COR-L47 (cell line): ENCODE measurements at regions not wholly inside any gene's neighbourhood (a gene's known extent, or its start where the extent isn't known, plus 50 kb on each side); places are given as distances from the start of the nearest gene placed in this dataset.

Experiments
- DNase-seq: peaks from one replicate; lab custom pipeline; 2025; lab: John Stamatoyannopoulos, UW

DNA sequence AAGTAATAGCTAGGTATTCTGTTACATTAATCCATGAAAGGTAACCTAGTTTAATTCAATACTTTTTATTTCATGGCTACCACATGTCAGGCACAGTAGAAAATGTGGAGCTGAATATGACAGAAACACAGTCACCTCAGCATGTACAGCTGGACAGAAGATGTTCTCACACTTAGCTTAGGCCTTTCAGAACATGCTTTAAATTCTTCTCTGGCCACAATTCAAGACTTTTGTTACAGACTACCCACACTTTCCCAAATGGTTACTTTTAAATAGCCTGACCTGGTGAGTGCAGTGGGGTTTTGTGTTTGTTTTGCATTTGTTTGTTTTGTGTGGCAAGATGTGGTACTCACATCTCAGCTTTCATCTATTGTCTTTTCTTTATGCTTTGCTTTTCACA, 1079.5 kb downstream of the IGSF11 start:
- DNase-seq: no peak

DNA sequence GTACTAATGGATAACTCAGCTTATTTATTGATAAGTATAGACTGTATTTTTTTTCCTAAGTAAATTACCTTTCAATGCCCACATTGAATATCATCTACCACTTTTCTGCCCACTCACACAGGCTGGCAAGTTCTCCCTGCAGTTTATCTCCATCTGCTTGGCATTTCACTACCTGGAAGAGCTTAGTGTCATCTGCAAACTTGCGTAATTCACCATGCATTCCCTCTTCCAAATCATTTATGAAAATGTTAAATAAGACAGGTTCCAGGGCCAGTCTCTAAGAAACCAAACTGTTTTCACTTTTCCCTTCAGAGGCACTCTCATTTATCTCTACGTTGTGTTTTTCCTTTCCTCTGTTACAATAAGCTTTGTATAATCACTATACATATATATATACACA, 1076.6 kb downstream of the IGSF11 start:
- no peak for DNase-seq

DNA sequence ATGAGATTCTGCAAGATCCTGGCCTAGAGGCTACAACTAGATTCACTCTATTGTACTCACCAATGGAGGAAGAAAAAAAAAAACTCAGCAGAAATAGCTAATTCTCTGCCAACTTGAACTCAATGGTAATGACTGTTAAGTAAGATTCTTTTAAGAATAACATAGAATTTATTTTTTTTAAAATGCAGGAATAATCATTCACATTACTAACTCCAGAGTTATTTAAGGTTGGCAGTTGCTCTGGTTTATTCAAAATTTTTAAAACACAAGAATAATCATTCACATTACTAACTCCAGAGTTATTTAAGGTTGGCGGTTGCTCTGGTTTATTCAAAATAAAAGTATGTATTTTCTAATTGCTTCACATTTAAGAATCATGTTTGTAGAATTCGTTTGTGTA, 1071.9 kb downstream of the IGSF11 start:
- DNase-seq: no peak

DNA sequence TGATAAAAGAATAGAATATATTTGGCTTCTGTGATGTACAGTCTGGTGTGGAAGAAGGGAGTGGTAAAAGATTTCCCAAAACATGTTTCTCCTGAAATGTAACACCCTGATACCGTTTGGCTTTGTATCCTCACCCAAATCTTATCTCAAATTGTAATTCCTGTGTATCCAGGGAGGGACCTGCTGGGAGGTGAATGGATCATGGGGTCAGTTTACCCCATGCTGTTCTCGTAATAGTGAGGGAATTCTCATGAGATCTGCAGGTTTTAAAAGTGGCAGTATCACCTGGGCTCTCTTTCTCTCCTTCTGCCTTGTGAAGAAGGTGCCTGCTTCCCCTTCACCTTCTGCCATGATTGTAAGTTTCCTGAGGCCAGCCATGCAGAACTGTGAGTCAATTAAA, 1070.8 kb downstream of the IGSF11 start:
- no peak for DNase-seq

DNA sequence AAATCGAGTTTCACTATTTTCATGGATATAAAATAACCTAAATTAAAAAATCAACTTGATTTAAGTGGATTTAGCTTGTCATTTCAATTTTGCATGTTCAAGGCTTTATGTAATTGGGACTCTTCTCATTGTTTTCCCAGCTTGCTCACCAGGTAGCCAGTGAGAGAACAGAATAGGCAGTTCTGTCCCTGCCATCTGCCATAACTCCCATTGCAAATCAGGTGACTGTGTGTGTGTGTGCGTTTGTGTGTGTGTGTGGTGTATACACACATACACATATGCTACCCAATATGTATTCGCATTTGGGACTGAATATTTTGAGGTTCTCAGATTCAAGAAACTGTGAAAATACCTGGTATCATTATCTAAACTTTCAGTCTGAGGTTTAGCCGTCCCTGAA, 1069.8 kb downstream of the IGSF11 start:
- no peak for DNase-seq

DNA sequence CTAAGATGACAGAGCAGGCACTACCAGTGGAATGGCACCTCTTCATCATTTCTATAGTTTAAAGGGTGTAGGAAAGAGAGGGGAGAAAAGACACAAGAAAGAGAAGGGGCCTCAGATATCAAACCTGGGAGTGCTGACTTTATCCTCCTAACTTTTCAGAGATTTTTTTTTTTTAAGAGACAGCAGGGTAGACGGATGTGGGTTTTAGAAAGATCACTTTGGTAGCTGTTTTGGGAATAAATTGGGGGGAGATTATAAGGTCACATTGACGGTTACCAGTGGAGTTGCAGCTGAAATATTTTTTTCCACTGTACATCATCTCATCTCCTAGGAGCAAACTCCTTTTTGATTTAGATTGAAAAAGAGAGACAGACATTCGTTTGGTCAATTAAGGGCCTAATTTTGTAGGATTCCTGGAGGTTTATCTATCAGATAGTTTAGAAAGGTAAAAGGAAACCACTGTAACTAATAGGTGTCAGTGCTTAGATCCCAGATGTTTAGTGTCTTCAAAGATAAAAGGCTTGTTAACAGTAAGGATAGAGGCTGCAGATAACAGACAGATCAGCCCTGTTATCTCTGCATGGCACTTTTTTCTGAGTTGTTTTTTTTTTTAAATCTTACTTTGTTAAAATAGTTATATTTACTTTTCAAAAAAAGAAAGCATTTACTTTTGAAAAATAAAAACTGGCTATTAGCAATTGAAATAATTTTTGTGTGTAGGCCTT, 1057.0 kb downstream of the IGSF11 start:
- no peak for DNase-seq

DNA sequence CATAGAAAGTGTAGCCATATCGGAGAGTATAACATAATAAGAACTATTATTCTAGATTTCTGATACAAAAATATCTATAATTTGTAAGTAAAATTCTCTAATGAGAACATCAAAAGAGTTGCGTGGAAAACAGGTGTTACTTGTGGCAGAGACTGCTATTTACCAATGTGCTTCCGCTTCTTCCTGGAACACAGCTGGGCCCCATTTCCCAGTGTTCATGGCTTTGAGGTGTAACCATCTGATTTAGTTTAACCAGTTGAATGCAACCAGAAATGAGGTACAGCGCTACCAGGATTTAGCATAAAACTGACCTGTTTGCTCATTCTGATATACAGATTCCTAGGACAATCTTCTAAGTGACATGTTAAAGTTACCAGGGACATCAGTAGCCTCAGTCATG, 1055.2 kb downstream of the IGSF11 start:
- no peak for DNase-seq

DNA sequence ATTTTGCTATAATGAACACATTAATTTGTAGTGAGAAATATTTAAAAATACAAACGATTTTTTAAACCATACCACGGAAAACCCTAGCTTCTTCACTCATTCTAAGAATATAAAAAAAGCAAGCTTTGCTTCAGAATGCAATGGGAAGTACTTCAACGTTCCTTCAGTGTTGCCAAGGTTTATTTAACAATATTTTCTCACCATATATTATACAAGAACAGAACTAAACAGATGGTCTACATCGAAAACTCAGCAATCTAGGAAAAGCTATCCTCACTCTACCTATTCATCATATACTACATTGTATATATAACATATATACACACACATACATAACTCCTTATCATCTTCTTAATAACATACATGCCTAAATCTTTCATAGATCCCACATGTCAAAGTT, 1047.4 kb downstream of the IGSF11 start:
- DNase-seq: no peak

DNA sequence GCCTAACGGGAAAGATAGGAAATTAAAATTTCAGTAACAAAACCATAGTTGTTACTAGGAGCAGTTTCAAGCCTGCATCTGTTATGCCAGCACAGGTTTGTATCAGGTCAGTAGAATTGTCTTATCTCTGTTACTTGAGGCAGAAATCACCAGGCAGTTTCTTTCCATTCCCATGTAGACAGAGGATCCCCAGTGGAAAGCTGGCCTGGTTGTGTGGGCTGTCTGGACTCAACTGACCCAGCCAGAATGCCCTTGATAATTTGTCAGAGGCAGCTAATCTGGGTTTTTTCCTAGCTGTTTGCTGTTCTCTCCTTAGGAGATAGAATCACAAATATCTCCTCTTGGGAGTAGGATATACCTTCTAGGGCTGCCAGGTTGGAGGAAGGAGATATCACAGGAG, 1044.7 kb downstream of the IGSF11 start:
- no peak for DNase-seq

DNA sequence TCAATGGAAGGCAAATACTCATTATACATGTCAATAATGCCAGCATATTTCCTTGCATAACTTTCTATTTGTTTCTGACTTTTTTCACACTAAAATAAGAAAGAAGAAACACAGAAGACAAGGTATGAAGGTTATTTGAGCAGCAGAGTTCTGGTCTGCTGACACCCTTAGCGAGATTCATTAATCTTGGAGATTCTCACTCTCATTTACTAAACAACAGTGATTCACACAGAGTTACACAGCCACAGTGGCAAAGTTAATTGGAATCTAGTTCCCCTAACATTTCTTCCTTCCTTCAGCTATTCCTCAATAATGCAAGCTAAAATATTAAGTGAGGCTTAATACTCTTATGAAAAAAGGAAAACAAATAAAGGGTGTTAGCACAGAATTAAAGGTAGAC, 1044.0 kb downstream of the IGSF11 start:
- no peak for DNase-seq

DNA sequence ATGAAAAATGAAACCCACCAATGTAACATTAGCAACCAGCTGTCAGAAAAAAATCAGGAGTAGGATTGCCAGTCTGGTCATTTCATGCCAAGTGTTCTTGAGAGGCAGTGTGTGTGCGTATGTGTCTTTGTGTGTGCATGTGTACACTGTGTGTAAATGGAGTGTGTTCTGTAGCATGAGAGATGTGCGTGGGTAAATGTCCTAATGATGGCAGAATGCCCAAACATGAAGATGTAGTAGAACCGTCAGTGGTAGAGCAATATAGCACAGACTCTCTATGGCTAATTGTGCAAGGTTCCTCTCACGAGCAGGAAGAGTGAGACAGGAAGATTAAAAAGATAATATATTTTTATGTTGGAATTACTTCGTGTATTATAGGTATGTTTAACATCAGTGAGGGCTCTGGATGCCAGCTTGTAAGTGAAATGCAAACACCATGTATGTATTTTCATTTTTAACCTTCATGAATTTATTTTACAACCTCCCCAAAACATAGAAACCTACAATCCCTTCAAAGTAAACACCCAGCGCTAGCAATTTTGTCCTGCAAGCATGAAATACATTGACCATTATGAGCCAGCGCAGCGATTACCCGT, 1038.7 kb downstream of the IGSF11 start:
- peak; percentile 3 for DNase-seq

DNA sequence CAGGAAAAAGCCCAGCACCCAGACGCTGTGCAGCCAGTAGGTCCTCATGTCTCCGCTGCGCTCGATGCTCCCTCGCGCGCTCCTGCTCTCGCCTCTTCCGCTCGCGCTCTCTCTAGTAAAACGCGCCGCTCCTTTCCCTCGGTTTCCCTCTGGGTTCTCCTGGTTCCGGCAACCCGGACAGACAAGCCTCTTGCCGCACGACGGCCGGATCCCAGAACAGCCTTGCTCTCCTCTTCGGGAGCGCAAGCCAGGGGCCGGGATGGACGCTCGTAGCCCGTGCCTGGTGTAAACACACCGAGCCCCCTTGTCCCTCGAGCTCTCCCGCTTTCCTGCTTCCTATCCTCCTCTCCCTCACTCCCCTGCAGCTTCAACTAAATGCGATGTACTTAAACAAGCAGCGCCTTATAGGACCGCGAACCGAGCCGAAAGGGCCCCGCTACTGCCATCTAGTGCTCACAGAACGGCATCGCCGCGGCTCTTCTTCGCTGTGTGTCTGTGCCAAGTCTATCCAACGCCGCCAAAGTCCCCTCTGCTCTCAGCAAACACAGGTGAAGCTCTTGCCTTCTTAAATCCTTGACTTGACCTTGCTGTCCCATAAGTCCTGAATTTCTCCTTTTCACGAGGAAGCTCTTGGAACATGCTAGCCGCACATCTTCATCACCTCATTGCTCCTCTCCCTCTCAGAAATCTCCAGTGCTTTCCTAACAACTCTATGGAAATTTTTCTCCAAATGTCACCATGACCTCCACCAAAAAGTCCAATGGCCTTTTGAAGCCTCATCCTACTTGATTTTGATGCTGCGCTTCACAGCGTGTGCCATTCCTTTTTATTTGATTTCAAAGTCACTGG, 1037.2 kb downstream of the IGSF11 start:
- peak; percentile 87 for DNase-seq

DNA sequence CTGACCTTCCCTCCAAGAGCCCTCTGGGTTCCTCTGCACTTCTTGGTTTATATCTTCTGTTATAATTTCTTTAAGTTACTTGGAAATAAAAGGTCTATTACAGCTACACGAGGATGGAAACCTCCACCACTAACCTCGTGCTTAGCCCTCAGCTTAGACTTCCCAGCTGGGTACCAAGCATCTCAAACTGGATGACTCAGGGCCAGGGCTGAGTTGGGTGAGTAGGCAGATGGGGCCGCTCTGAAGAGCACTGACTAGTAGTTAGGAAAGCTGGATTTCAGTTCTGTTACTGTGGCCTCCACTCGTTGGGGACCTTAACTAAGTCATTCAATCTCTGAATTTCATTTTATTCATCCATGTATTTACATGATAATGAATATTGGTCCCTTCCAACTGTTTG, 1036.6 kb downstream of the IGSF11 start:
- no peak for DNase-seq

DNA sequence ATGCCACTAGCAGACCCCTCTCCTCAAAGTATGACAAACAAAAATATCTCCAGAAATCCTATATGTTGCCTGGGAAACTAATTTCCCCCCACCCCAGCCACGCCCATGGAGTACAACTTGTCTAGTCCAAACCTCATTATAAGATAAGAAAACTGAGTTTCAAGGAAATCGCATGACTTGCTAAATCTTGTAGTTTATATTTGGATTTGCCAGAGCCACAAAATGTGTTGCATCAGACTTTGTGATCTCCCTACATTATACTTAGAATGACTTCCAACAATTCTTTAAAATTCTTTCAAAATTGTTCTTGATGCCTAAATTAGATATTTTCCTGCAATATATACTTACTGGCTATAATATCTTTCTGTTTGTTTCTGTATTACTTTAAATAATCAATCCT, 1034.4 kb downstream of the IGSF11 start:
- DNase-seq: no peak

DNA sequence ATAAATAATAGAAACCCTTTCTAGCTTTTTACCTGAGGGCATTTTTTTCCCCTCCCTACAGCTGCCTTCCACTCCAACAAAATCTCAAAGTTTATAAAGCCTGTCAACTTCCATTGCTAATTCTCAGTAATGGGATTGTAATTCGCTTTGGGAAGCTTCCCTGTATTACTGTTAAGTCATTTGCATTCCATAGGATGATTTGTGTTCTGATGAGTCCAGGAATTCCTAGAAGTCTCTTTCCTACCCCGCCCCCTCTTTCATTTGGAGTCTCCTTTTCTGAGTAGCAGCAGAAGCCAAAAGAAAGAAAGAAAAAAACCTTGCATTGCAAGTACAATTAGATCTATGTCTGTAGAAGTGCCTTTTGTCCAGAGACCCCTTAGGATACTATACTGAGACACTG, 1033.3 kb downstream of the IGSF11 start:
- DNase-seq: no peak

DNA sequence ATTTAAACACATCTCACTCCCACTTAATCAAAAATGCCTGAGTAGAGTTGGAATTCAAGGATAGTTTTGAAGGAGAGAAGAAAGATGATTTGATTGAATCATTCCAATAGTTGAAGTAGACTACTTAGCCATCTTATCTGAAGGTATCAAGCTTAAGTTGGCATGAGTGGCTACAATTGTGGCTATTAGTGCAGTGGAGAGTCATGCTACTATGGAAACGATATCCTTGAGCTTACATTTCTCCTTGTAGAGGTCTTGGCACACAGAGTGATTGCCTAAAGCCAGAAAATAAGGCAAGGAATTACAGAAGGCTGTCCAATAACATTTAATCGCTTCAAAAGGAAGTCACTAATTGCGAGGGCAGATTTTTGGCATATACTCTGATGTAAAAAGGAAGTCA, 1022.7 kb downstream of the IGSF11 start:
- no peak for DNase-seq

DNA sequence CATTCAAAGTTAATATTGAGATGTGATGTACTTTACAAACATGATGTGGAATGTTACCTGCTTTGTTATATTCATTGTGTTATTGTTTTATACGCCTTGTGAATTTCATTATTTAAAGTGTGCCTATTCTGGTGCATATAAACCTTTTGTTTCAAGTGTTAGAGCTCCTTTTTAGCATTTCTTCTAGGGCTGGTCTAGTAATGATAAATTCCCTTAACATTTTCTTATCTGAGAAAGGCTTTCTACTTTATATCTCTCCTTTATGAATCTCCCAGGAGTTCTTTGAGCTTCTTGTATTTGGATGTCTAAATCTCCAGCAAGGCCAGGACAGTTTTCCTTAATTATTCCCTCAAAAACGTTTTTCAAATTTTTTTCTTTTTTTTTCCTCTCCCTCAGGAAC, 1005.6 kb downstream of the IGSF11 start:
- DNase-seq: no peak

DNA sequence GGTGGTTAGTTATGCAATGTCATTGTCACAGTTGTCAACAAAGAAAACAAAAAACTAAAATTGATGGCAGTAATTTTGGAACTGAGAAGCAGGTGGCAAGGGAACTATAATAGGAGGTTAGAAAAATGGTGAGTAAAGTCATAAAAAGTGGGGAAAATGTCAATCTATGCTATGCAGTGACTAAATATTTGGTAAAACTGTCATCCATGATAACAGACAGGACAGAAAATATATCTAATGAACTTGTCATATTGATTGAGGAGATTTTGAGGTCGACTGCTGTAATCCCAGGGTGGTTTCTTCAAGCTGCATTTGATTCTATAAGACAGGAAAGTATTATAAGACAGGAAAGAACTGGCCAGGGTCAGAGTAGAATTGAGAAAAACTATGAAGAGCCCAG, 998.4 kb downstream of the IGSF11 start:
- no peak for DNase-seq

DNA sequence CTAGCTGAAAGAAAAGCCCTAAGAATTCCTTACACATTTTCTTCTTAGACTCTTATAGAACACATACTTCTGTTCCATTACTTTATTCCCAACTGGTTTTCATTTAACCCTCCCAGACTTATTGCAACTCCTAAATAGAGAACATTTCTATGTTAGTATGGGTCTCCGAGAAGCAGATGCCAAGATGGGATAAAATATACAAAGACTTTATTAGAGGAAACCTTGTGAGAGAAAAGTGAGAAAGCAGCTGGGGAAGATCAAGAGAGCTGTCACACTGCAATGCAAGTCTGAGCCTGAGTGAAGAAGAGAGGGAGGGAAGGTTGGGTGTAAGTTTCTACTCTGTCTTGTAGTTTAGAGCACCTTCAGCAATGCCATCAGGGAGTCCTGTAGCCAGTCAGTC, 979.3 kb downstream of the IGSF11 start:
- no peak for DNase-seq

DNA sequence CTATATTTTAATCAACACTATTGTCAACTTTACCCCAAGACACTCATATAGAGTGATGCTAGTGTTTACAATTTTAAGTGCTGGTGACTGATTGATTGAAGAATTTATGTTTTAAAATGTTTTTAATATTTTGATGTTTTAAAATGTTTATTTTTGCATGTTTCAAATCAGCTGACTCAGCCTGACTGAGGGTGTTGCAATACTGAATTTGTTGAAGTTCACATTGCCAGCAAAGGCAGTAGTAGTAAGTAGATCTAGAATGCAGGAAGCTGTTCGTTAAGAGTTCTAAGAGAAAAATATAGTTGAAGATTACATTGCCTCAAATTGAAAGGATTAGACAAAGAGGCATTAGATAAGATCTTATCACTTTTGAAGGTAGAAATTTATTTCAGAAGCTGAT, 977.6 kb downstream of the IGSF11 start:
- no peak for DNase-seq

DNA sequence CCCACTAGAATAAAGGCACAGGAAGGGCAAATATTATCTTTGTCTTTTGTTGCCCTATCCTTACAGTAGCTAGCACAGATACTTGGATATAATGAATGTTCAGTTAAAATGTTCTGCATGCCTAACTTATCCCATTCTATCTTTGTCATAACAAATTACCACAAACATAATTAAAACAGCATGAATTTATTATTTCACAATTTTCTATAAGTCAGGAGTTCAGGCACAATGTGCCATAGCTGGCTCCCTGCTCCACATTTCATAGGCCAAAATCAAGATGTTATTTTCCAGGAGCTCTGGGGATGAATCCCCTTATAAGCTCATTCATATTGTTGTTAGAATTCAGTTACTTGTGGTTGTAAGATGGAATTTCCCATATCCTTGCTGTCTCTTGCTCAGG, 975.5 kb downstream of the IGSF11 start:
- DNase-seq: no peak

DNA sequence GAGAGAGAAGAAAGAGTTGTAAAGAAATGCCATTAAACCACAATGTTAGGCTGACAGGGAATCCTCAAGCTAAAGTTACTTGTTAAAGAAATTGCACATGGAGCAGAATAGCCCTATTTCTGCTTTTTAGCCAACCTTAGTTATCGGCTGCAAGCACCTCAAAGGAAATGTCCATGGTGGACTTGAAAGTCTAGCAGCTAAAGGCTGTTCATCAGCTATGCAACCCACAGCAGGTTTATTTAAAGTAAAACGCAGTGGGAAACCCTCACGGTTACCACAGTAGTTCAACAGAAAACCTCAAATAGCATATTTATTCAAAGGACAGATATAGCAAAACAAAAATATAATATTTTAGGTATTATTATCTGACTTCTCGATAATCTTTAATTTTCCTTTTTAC, 967.2 kb downstream of the IGSF11 start:
- DNase-seq: no peak

DNA sequence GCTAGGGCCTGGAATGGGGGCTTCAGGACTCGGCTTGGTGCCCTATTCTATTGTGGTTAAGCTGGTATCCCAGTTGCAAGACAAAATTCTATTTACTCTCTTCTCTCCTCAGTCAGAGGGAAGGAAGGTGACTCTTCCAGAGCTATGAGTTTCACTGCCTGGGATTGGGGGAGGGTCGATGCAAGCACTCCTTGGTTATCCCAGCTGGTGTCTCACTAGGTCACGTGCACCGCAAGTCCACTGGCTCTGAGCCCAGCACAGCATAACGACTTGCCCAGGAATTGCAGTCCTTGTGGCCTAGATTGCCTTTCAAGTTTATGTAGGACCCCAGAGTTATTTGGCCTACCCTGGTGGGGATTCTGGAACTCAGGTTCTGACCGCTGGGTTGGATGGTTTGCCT, 958.8 kb downstream of the IGSF11 start:
- peak; percentile 42 for DNase-seq
